ENCODE measurements at regions not wholly inside any gene's neighbourhood (a gene's known extent, or its start where the extent isn't known, plus 50 kb on each side); places are given as distances from the start of the nearest gene placed in this dataset.

- intact Hi-C loops (cut with DNase I): no loop called here
- no peak overlapping the region for H3K27ac ChIP-seq
- no peaks in the 10 kb centered on the region for H3K9me3 ChIP-seq
- no peak for DNase-seq
- no peaks in the 10 kb centered on the region for H3K27me3 ChIP-seq
- TF ChIP-seq CTCF (IDR thresholded peaks at IDR 0.05): no peak
- TF ChIP-seq POLR2A (IDR thresholded peaks at IDR 0.05): no peak
- 67 to 68% methylated on average over 5 of the region's 5 CpGs for WGBS, 2 donors
- no peak for ATAC-seq
- H3K4me3 ChIP-seq: no peak overlapping the region
- no peaks in the 10 kb centered on the region for H3K4me1 ChIP-seq
- H3K36me3 ChIP-seq (replicated peaks in 1 of 2; ENCODE audit: insufficient read depth in 1 of 2, low read depth in 2 of 2): no peaks in the 10 kb centered on the region
Observed at GRCh38 chr10:85510682-85511081, 855.9 kb downstream of the GRID1 start.

- DNase-seq (no peak), ATAC-seq (no peak)
- Histone ChIP-seq H3K27me3 (no peaks in the 10 kb centered on the region), H3K4me1 (no peaks in the 10 kb centered on the region), H3K9me3 (no peaks in the 10 kb centered on the region), H3K36me3 (replicated peaks in 1 of 2; ENCODE audit: insufficient read depth in 1 of 2, low read depth in 2 of 2) (no peaks in the 10 kb centered on the region), H3K27ac (no peak overlapping the region), H3K4me3 (no peak overlapping the region)
- TF ChIP-seq CTCF (IDR thresholded peaks at IDR 0.05): no peak
- TF ChIP-seq POLR2A (IDR thresholded peaks at IDR 0.05): no peak
- WGBS, 2 donors: 33 to 42% methylated on average over 1 of the region's 1 CpG
- intact Hi-C loops (cut with DNase I): no loop called here
Observed at GRCh38 chr10:85513436-85513835, 853.2 kb downstream of the GRID1 start.

DNA sequence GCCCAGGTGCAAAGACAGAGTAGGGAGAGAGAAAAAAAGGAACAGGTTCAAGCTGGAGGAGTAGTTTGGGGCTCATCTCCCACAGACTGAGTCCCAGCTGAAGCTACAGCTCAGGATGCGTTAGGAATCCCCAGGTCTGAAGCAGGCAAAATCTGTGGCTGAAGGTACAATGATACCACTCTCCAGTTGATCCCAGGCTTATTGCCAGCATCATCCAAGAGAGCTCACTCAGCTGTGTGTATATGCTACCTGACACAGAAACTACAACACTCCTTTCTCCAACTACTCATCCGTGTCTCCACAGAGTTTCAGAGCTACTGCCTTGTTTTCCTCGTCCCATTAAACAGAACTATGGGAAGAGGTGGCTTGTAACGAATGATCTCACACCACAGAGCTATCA is 851.3 kb downstream of the GRID1 start:
- WGBS, 2 donors: 56 to 61% methylated on average over 4 of the region's 4 CpGs
- H3K27me3 ChIP-seq: no peaks in the 10 kb centered on the region
- ATAC-seq: no peak
- no peaks in the 10 kb centered on the region for H3K4me1 ChIP-seq
- intact Hi-C loops (cut with DNase I): no loop called here
- no peaks in the 10 kb centered on the region for H3K36me3 ChIP-seq (replicated peaks in 1 of 2; ENCODE audit: insufficient read depth in 1 of 2, low read depth in 2 of 2)
- no peak overlapping the region for H3K4me3 ChIP-seq
- DNase-seq: no peak
- no peak overlapping the region for H3K27ac ChIP-seq
- no peak for TF ChIP-seq CTCF (IDR thresholded peaks at IDR 0.05)
- TF ChIP-seq POLR2A (IDR thresholded peaks at IDR 0.05): no peak
- H3K9me3 ChIP-seq: no peaks in the 10 kb centered on the region

GRCh38 chr10:85524001-85524666 is 842.5 kb downstream of the GRID1 start:
- TF ChIP-seq POLR2A (IDR thresholded peaks at IDR 0.05): no peak
- TF ChIP-seq CTCF (IDR thresholded peaks at IDR 0.05): no peak
- Histone ChIP-seq H3K27ac (no peak overlapping the region), H3K27me3 (no peaks in the 10 kb centered on the region), H3K9me3 (peaks cover 0 to 8% (median 0%) of the 10 kb centered on the region in 3 donors), H3K36me3 (replicated peaks in 1 of 2; ENCODE audit: insufficient read depth in 1 of 2, low read depth in 2 of 2) (no peaks in the 10 kb centered on the region), H3K4me1 (no peaks in the 10 kb centered on the region), H3K4me3 (no peak overlapping the region)
- intact Hi-C loops (cut with DNase I): no loop called here
- DNase-seq: no peak
- WGBS, 2 donors: 76 to 84% methylated on average over 5 of the region's 5 CpGs
- ATAC-seq: no peak
